ENCODE measurements at regions not wholly inside any gene's neighbourhood (a gene's known extent, or its start where the extent isn't known, plus 50 kb on each side); places are given as distances from the start of the nearest gene placed in this dataset.

GRCh38 chr3:83302091-83302490, 1540.6 kb upstream of the GBE1 start:
- DNase-seq, result no peak

- no peak for DNase-seq
Measured at GRCh38 chr3:83317605-83318004, 1556.2 kb upstream of the GBE1 start.

GRCh38 chr3:83320726-83321125, 1559.3 kb upstream of the GBE1 start:
- no peak for DNase-seq

GRCh38 chr3:83321457-83321856, 1560.0 kb upstream of the GBE1 start:
- no peak for DNase-seq

GRCh38 chr3:83321891-83322290, 1560.4 kb upstream of the GBE1 start:
- no peak for DNase-seq

- DNase-seq, result no peak
Measured at GRCh38 chr3:83354205-83354604, 1592.8 kb upstream of the GBE1 start.

- DNase-seq, result no peak
Measured at GRCh38 chr3:83393276-83393675, 1565.5 kb upstream of the CADM2 start.

GRCh38 chr3:83403927-83404326, 1554.9 kb upstream of the CADM2 start:
- DNase-seq, result no peak

GRCh38 chr3:83426300-83426699, 1532.5 kb upstream of the CADM2 start:
- no peak for DNase-seq

- DNase-seq, result no peak
Measured at GRCh38 chr3:83434880-83435587, 1523.8 kb upstream of the CADM2 start.

- no peak for DNase-seq
Measured at GRCh38 chr3:83438188-83438587, 1520.6 kb upstream of the CADM2 start.

GRCh38 chr3:83453056-83453455, 1505.7 kb upstream of the CADM2 start:
- DNase-seq, result no peak

- no peak for DNase-seq
Measured at GRCh38 chr3:83454353-83454752, 1504.4 kb upstream of the CADM2 start.

- no peak for DNase-seq
Measured at GRCh38 chr3:83457551-83457950, 1501.2 kb upstream of the CADM2 start.

- DNase-seq, result no peak
Measured at GRCh38 chr3:83460052-83460451, 1498.7 kb upstream of the CADM2 start.

- DNase-seq, result no peak
Measured at GRCh38 chr3:83461411-83461810, 1497.4 kb upstream of the CADM2 start.

GRCh38 chr3:83477563-83477962, 1481.2 kb upstream of the CADM2 start:
- no peak for DNase-seq

GRCh38 chr3:83482402-83483070, 1476.3 kb upstream of the CADM2 start:
- no peak for DNase-seq

- no peak for DNase-seq
Measured at GRCh38 chr3:83496462-83496861, 1462.3 kb upstream of the CADM2 start.

GRCh38 chr3:83498361-83499016, 1460.3 kb upstream of the CADM2 start:
- DNase-seq, result no peak

GRCh38 chr3:83500422-83500821, 1458.4 kb upstream of the CADM2 start:
- no peak for DNase-seq

GRCh38 chr3:83500931-83501330, 1457.9 kb upstream of the CADM2 start:
- DNase-seq, result no peak

GRCh38 chr3:83513051-83513450, 1445.7 kb upstream of the CADM2 start:
- no peak for DNase-seq

GRCh38 chr3:83513677-83514076, 1445.1 kb upstream of the CADM2 start:
- DNase-seq, result no peak

Measured in activated CD4-positive, alpha-beta T cell treated with anti-CD3 and anti-CD28 coated beads, Interleukin-2, amount 50 U/mL, for 16 hours (primary cell).